HL-60/S4 treated with phorbol 12-myristate 13-acetate at 8.2 ng/mL for 4 days and 3 days (cell line): ENCODE measurements at regions not wholly inside any gene's neighbourhood (a gene's known extent, or its start where the extent isn't known, plus 50 kb on each side); places are given as distances from the start of the nearest gene placed in this dataset.

Experiments used
- in situ Hi-C: fragments of 300-500 bp; cut with MboI; formaldehyde crosslinking; loops from 2 replicates; pipeline ENCODE4 v1.15.0; 2022; ENCODE audit warnings: low sequenced_read_pairs

- in situ Hi-C loops, result no loop called here
These were observed 739.1 kb upstream of the ZEB2 start for GRCh38 chr2:145258903-145259579.

GRCh38 chr2:145257931-145258330, 738.0 kb upstream of the ZEB2 start:
- in situ Hi-C loops, result no loop called here

DNA sequence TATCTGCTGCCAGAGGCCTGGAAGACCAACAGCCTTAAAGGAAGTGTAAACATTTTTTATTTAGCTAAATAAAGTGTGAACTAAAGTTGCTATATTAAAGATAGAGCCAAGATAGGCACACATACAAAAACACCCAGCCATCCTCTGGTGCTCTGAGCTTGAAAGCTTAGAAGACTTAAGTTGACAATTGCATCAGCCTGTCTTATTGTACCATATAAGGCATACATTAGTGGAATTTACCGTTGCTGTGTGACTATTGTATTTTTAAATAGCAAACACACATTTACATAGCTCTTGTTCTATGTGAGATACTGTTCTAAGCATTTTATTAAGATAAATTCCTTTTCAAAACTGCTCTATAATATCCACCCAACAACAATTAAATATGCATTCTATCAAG, 736.6 kb upstream of the ZEB2 start:
- in situ Hi-C loops, result no loop called here

GRCh38 chr2:145254291-145254690, 734.4 kb upstream of the ZEB2 start:
- in situ Hi-C loops, result no loop called here

GRCh38 chr2:145253492-145253891, 733.6 kb upstream of the ZEB2 start:
- in situ Hi-C loops, result no loop called here

DNA sequence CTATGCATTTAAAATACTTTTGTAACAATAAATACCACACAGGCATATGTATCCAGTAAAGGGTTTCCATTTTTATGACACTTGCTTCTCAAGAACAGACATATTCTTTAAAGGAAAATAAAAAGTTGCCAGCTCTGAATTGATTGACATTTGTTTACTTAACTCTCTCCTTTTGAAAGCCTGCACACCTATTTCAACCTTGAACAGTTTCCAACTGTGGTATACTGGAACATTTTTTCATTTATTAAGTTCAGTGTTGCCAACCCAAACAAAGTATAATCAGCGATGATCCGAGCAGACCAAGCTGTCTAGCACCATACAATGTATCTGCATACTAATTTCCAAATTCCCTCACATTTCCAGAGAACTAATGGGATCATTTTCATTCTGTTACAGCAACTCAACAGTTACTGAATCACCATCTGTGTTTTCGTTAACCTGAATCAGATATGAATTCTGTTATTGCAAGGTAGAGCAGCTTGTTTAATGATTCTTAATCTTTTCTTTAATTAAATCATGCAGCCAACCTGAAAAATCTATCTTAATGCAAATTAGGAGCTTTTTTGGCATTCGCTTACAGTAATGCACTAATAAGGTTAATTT, 725.5 kb upstream of the ZEB2 start:
- in situ Hi-C loops, result no loop called here

DNA sequence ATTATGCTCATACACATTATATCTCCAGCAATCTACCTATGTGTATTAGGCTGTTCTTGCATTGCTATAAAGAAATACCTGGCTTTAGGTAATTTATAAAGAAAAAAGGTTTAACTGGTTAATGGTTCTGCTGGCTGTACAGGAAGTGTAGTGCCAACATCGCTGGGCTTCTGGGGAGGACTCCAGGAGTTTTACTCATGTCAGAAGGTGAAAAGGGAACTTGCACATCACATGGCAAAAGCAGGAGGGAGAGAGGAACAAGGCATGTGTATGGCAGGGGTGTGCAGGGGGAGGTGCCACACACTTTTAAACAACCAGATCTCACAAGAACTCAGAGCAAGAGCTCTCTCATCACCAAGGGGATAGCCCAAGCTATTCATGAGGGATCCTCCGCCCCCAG, 715.4 kb upstream of the ZEB2 start:
- in situ Hi-C loops, result no loop called here

- in situ Hi-C loops, result no loop called here
These were observed 710.6 kb upstream of the ZEB2 start for GRCh38 chr2:145230546-145230945.

GRCh38 chr2:145228506-145228905, 708.6 kb upstream of the ZEB2 start:
- in situ Hi-C loops, result no loop called here

GRCh38 chr2:145226901-145227300, 707.0 kb upstream of the ZEB2 start:
- in situ Hi-C loops, result no loop called here

DNA sequence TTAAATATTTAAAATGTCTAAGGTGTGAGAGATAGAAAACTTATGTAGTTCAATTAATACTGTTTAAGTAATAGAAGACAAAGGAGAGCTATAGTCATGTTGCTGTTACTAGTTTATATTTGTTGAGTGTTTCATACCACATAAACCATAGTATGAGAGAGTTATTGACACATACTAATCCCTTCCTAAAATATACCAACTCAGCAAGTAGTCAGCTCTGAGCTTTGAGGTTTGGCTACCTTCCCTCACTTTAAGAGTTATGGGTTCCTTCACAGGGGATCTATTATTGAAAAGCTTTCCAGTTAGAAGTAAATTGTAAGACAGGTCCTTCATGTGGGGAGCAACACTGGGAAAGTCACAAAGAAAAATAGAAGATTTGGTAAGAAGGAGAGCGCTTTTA, 701.6 kb upstream of the ZEB2 start:
- in situ Hi-C loops, result no loop called here

DNA sequence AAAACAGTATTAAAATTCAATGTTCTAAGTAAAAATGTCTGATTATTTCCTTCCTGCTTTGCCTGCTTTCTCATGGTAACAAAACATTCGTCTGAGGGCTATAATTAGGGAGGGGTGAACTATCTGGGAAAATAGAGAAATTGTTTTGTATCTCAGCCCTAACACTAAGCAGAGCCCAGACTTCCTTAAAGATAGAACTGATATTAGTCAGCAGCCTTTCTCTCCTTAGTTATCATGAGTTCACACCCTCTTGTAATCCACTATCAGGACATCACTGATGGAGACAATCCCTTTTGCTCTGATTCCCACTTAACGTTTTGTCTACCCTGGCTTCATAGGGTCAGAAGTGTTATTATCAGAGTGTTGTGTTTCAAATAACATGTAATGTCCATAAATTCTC, 701.1 kb upstream of the ZEB2 start:
- in situ Hi-C loops, result no loop called here

DNA sequence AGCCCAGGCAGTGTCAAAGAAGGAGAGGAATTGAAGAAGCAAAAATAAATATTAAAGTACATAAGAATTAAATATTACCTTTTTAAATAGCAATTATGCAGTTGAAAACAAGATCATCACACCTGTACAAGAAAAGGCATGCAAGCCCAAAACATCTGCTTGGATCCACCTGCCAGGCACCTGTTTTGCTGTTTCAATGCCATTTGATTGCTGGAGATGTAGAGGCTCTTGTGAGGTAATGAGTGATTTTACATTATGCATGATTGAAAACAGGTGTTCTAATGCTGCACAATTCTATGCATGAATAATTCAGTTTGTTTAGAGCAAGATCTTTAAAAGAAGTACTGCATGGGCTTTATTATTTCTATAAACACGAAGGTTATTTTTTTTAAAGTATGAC, 700.6 kb upstream of the ZEB2 start:
- in situ Hi-C loops, result no loop called here

- in situ Hi-C loops, result no loop called here
These were observed 688.0 kb upstream of the ZEB2 start for GRCh38 chr2:145207884-145208283.

GRCh38 chr2:145206496-145207281, 686.8 kb upstream of the ZEB2 start:
- in situ Hi-C loops, result no loop called here

DNA sequence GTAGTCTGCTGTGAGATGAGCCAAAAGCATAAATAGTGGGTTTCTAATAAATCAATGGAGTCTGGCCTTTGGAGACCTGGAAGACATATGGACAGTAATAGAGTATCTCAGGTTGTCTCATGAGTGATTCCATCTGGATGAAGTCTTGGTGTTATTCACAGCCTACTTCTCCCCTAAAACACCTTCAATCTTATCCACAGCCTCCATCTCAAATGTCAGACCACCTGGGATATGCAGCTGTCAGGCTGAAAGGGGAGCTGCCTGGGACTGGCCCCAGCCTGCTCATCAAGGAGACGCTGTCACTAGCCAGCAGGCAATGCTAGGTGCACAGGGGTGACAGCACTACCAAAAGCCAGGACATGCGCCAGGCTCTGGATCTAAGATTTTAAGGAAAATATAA, 684.0 kb upstream of the ZEB2 start:
- in situ Hi-C loops, result no loop called here

- in situ Hi-C loops, result no loop called here
These were observed 680.1 kb upstream of the ZEB2 start for GRCh38 chr2:145199827-145200706.

DNA sequence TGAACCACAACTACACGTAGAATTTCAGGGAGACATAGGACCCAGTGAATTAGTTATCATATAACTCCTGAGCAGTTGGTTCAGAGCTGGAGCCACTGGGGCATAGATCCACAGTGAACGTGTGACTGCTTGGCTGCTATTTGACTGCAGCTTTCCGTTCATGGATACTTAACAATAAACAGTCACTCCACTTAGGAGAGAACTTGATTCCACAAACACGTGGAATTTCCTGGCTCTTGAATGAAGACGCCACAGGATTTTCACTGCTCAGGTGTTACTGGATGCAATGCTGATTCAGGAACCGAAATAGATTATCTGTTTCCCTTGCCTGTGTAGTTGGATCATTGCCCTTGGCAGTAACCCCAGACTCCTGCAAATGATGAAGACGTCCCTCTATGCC, 679.1 kb upstream of the ZEB2 start:
- in situ Hi-C loops, result no loop called here

GRCh38 chr2:145198555-145198954, 678.6 kb upstream of the ZEB2 start:
- in situ Hi-C loops, result no loop called here

GRCh38 chr2:145197944-145198343, 678.0 kb upstream of the ZEB2 start:
- in situ Hi-C loops, result no loop called here

DNA sequence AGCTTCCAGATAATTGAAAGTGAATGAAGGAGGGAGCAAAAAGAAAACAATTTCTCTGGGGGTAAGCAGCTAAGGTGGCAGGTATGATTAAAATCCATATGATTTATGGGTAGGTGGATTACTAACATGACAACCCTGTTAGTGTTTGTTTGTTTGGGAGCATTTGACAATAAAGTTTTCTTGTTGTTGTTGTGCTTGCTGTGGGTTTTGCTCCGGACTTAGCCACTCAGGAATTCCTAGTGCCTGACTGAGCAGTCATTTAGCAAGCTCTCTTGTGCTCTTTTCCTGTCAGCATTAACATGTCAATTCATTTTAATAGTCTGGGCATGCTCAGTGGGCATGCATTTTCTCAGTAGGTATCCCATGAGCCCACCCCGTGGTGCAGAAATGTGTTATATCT, 674.8 kb upstream of the ZEB2 start:
- in situ Hi-C loops, result no loop called here
